K562 (cell line): ENCODE measurements at regions not wholly inside any gene's neighbourhood (a gene's known extent, or its start where the extent isn't known, plus 50 kb on each side); places are given as distances from the start of the nearest gene placed in this dataset.

Experiments
- ATAC-seq: fragments of 200-7000 bp; cut with Tn5 transposase; 3 replicates; pipeline ENCODE4 v1.9.1; 2020; ENCODE audit warnings: moderate library complexity
- BruUV-seq: library from RNA; stranded (reverse); fragments of 400-500 nt; replicated peaks from 2 replicates; lab custom pipeline; 2021; lab: Mats Ljungman, UMichigan
- CTCF ChIA-PET: fragments of 300-600 bp; formaldehyde crosslinking; extraction: SDS; loops from one replicate; lab custom pipeline; 2021; ENCODE audit warnings: low intra/inter-chr PET ratio; lab: Yijun Ruan, JAX
- POLR2A ChIA-PET: fragments of 300-600, 350-650 bp; sonication (Branson Sonifier 250); formaldehyde crosslinking; extraction: SDS; loops from one replicate; lab custom pipeline; 2021; ENCODE audit warnings: antibody characterized with exemption, inconsistent platforms; lab: Yijun Ruan, JAX
- DNase-seq, 4 experiments: peaks; one replicate each; pipeline versions ENCODE4 v3.0.0 to v3.0.0-alpha.2; 2011 to 2018; ENCODE audit warnings: low spot score in 3 of 4, mixed read lengths in 3 of 4; ENCODE audit errors: extremely low read depth in 1 of 4
- FAIRE-seq: peaks from 2 replicates; lab custom pipeline; 2011; peaks lifted over from hg19 to GRCh38; lab: Jason Lieb, UNC
- H2AFZ ChIP-seq: 2 replicates; pipeline ENCODE4 v1.6.0; 2011; ENCODE audit warnings: low read depth, low read length, control low read depth, inconsistent platforms
- H3K27ac ChIP-seq: fragments of 200-600 bp; 3 replicates; pipeline ENCODE4 v1.8.0; 2011; ENCODE audit warnings: low read depth, mild to moderate bottlenecking, control low read depth, inconsistent platforms, low read length, moderate library complexity, mixed read lengths; ENCODE audit errors: extremely low read depth
- H3K27me3 ChIP-seq, 2 experiments: fragments of 300-600 bp in 1 of 2; 2 replicates in 1 of 2; 3 replicates in 1 of 2; pipeline versions ENCODE4 v1.6.0 to v1.8.0; 2011; ENCODE audit warnings: inconsistent platforms in 2 of 2, low read length in 2 of 2, mild to moderate bottlenecking in 1 of 2, mixed read lengths in 1 of 2, moderate library complexity in 1 of 2; ENCODE audit not compliant: control insufficient read depth in 2 of 2, insufficient read depth in 2 of 2
- H3K36me3 ChIP-seq: fragments of 300-600 bp; 3 replicates; pipeline ENCODE4 v1.8.0; 2011; ENCODE audit warnings: mild to moderate bottlenecking, low read length, inconsistent platforms; ENCODE audit not compliant: control insufficient read depth, insufficient read depth
- H3K4me1 ChIP-seq, 2 experiments: fragments of 200-600 bp in 1 of 2; replicated peaks in 1 of 2; 2 replicates in 1 of 2; 3 replicates in 1 of 2; pipeline versions ENCODE4 v1.5.1 to v1.8.0; 2011; ENCODE audit warnings: inconsistent platforms in 2 of 2, low read length in 2 of 2, mild to moderate bottlenecking in 1 of 2, mixed read lengths in 1 of 2, moderate library complexity in 1 of 2; ENCODE audit not compliant: control insufficient read depth in 2 of 2, insufficient read depth in 2 of 2
- H3K4me2 ChIP-seq: 2 replicates; pipeline ENCODE4 v1.6.1; 2011; ENCODE audit warnings: low read length, control low read depth, inconsistent platforms, mixed read lengths; ENCODE audit not compliant: insufficient read depth
- H3K4me3 ChIP-seq: fragments of 200-600 bp; sonication (generic), shearing (Covaris generic); 2 replicates; pipeline ENCODE4 v1.5.1; 2016; ENCODE audit warnings: control low read depth, inconsistent platforms
- H3K79me2 ChIP-seq: fragments of 200-600 bp; 3 replicates; pipeline ENCODE4 v1.8.0; 2011; ENCODE audit warnings: low read length, inconsistent platforms; ENCODE audit not compliant: control insufficient read depth, insufficient read depth
- H3K9ac ChIP-seq, 2 experiments: 2 replicates each; pipeline versions ENCODE4 v1.6.0 to v1.6.1; 2011; ENCODE audit warnings: low read depth in 2 of 2, low read length in 2 of 2, control low read depth in 1 of 2, inconsistent platforms in 1 of 2, mild to moderate bottlenecking in 1 of 2, mixed read lengths in 1 of 2; ENCODE audit not compliant: insufficient read depth in 1 of 2
- H3K9me1 ChIP-seq: one replicate; pipeline ENCODE4 v1.6.0; 2011; ENCODE audit warnings: inconsistent platforms, mild to moderate bottlenecking, low read length, moderate library complexity; ENCODE audit not compliant: control insufficient read depth, insufficient read depth
- H3K9me3 ChIP-seq: replicated peaks from 2 replicates; pipeline ENCODE4 v1.5.1; 2011; ENCODE audit warnings: low read depth, low read length, inconsistent platforms; ENCODE audit not compliant: control insufficient read depth, insufficient read depth
- H4K20me1 ChIP-seq: replicated peaks from 2 replicates; pipeline ENCODE4 v1.6.1; 2011; ENCODE audit warnings: low read length, inconsistent platforms, mixed read lengths; ENCODE audit not compliant: control insufficient read depth, insufficient read depth
- DLX4 ChIP-seq: fragments of 250-450 bp; sonication (Bioruptor Pico); IDR thresholded peaks from 2 replicates; pipeline ENCODE4 v1.6.1; 2021; ENCODE audit warnings: mild to moderate bottlenecking
- E2F8 ChIP-seq: fragments of 450-650 bp; IDR thresholded peaks from 2 replicates; pipeline ENCODE4 v1.7.1; 2018; ENCODE audit warnings: mild to moderate bottlenecking, low read depth; ENCODE audit not compliant: partially characterized antibody
- FOSL1 ChIP-seq: fragments of 200-800 bp; sonication (Bioruptor generic); conservative IDR thresholded peaks from 2 replicates; pipeline ENCODE4 v1.6.1; 2016; ENCODE audit warnings: missing genetic modification characterization, missing compliant biosample characterization
- GABPB1 ChIP-seq: sonication (generic); formaldehyde crosslinking; IDR thresholded peaks from 2 replicates; pipeline ENCODE4 v1.8.0; 2022; ENCODE audit warnings: mild to moderate bottlenecking, missing genetic modification reagents
- HDAC3 ChIP-seq: fragments of 450-650 bp; IDR thresholded peaks from 2 replicates; pipeline ENCODE4 v1.6.1; 2018; ENCODE audit warnings: borderline replicate concordance, mild to moderate bottlenecking, moderate library complexity; ENCODE audit not compliant: partially characterized antibody
- HDGF ChIP-seq: fragments of 450-650 bp; IDR thresholded peaks from 2 replicates; pipeline ENCODE4 v1.6.1; 2016
- NFIC ChIP-seq: fragments of 450-650 bp; IDR thresholded peaks from 2 replicates; pipeline ENCODE4 v1.6.1; 2017; ENCODE audit warnings: mild to moderate bottlenecking, inconsistent platforms
- POU5F1 ChIP-seq: fragments of 150-350 bp; IDR thresholded peaks from 2 replicates; pipeline ENCODE4 v1.6.1; 2014; ENCODE audit warnings: borderline replicate concordance, low read length, low read depth, mild to moderate bottlenecking; ENCODE audit not compliant: partially characterized antibody
- ZNF232 ChIP-seq: sonication (generic); formaldehyde crosslinking; IDR thresholded peaks from 2 replicates; pipeline ENCODE4 v1.8.0; 2022; ENCODE audit warnings: mild to moderate bottlenecking, missing genetic modification reagents
- WGBS: fragments of 100-300 bp; shearing (Covaris generic); methylation state at CpG from one replicate; pipeline ENCODE4 v1.1.6; 2016; ENCODE audit warnings: low coverage, mixed read lengths; ENCODE audit not compliant: insufficient coverage; ENCODE audit errors: missing lambda C conversion rate; 5-methylcytosine and 5-hydroxymethylcytosine counted together
- in situ Hi-C: fragments of 300-500 bp; cut with MboI; formaldehyde crosslinking; loops from 4 replicates; pipeline ENCODE4 v1.15.0; 2018; ENCODE audit warnings: inconsistent platforms, mixed read lengths
- intact Hi-C: fragments of 100-400 bp; cut with micrococcal nuclease; formaldehyde crosslinking; loops from 2 replicates; pipeline ENCODE4 v1.14.2; 2022

DNA sequence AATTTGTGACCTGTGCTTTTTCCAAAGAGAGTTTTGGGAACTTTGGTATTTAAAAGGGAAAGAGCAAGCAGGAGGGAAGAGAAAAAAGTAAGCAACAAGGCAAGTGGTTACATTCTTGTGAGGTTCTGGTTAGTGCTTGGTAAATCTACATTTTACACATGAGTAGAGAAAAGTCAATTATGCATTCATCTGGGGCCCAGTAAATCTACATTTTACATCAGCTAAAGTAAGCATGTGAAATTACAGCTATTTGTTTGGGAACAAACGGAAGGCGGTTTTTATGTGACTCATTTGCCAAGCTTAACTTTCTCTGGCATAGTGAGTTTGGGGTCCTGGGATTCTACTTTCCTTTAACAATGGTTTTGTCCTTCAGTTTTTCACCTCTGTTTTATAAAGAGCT, 102.2 kb downstream of the SNX18 start:
- no peak for FAIRE-seq
- peaks cover 0 to 13% of the 10 kb centered on the region in 2 experiments; a peak in 2 of 5 replicates for H3K27me3 ChIP-seq
- no peak overlapping the region for H3K4me3 ChIP-seq
- H3K36me3 ChIP-seq, result no peaks in the 10 kb centered on the region
- H3K27ac ChIP-seq, result no peak overlapping the region
- TF ChIP-seq ZNF232 (peak; percentile 83; the same call in 1 of the 2 replicates), NFIC (no peak)
- H3K79me2 ChIP-seq, result no peaks in the 10 kb centered on the region
- CTCF ChIA-PET, result no interaction called here
- H2AFZ ChIP-seq, result no peak overlapping the region
- DNase-seq, result no peak
- no peaks in the 10 kb centered on the region for H3K4me1 ChIP-seq
- in situ Hi-C loops (no loop called here), intact Hi-C loops (loop anchor here (10.0 kb wide), 1 partner anchor 105 kb away; the partner anchor contains the start of gene SNX18)
- ATAC-seq, result no peak
- H3K4me2 ChIP-seq, result no peak overlapping the region
- POLR2A ChIA-PET, result interaction anchor here (0.6 kb wide), 1 partner anchor 17 kb away, joined by 3 read pairs; no protein-coding TSS in a partner anchor
- BruUV-seq, result no TSS peak
- 0% methylated on average over 2 of the region's 2 CpGs for WGBS
- no peaks in the 10 kb centered on the region for H3K9me1 ChIP-seq
- H3K9me3 ChIP-seq, result no peaks in the 10 kb centered on the region
- H4K20me1 ChIP-seq, result no peaks in the 10 kb centered on the region
- H3K9ac ChIP-seq, result no peak overlapping the region

DNA sequence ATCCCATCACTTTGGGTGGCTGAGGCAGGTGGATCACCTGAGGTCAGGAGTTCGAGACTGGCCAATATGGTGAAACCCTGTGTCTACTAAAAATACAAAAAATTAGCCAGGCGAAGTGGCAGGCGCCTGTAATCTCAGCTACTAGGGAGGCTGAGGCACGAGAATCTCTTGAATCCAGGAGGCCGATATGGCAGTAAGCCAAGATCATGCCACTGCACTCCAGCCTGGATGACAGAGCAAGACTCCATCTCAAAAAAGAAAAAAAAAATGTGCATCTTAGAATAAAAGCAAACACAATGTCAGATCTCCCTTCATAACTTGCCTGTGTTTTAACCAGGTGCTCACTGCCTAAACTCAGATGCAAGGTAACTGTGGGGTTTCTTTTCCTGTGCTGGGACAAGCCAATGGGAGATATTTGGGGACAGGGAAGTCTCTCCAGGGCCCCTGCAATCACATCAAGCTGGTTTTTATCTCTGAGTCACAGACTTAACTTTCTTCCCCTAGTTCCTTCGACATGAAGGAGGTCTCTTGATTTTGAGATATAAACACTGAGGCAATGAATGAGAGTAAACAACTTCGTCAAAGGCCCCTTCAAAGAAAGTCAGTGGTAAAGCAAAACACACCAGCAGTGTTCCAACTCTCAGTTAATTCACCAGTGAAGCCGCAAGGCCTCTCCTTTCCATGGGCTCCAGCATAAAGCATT, 99.1 kb downstream of the SNX18 start:
- ATAC-seq (no peak), DNase-seq (no peak), FAIRE-seq (no peak)
- Histone ChIP-seq H3K9me1 (no peaks in the 10 kb centered on the region), H3K27ac (no peak overlapping the region), H4K20me1 (no peaks in the 10 kb centered on the region), H3K9ac (no peak overlapping the region), H3K27me3 (peaks cover 13% of the 10 kb centered on the region in 2 experiments; a peak in 4 of 5 replicates), H3K36me3 (no peaks in the 10 kb centered on the region), H3K4me1 (no peaks in the 10 kb centered on the region), H3K4me2 (no peak overlapping the region), H2AFZ (no peak overlapping the region), H3K4me3 (no peak overlapping the region), H3K9me3 (no peaks in the 10 kb centered on the region), H3K79me2 (no peaks in the 10 kb centered on the region)
- BruUV-seq, result no TSS peak
- CTCF ChIA-PET, result no interaction called here
- POLR2A ChIA-PET, result no interaction called here
- TF ChIP-seq E2F8 (no peak), FOSL1 (tag) (no peak), HDGF (no peak), DLX4 (CRISPR knock-in tag) (no peak), GABPB1 (CRISPR knock-in tag) (no peak), NFIC (peak; percentile 73), HDAC3 (no peak), POU5F1 (no peak)
- intact Hi-C loops, result no loop called here
- 2% methylated on average over 8 of the region's 8 CpGs for WGBS
- in situ Hi-C loops, result no loop called here
